Activated CD4-positive, CD25-positive, alpha-beta regulatory T cell treated with anti-CD3 and anti-CD28 coated beads, Interleukin-2, amount 50 U/mL, for 24 hours (primary cell): ENCODE measurements at regions not wholly inside any gene's neighbourhood (a gene's known extent, or its start where the extent isn't known, plus 50 kb on each side); places are given as distances from the start of the nearest gene placed in this dataset.

Experiments used
- ATAC-seq, 2 donors: fragments of 150-1000 bp; cut with Tn5 transposase; one replicate each; pipeline ENCODE4 v1.10.0; 2021; ENCODE audit warnings: mild to moderate bottlenecking in 1 of 2, moderate library complexity in 1 of 2

GRCh38 chr14:51479584-51480325 lies 172.0 kb upstream of the FRMD6 start:
- no peak for ATAC-seq

- ATAC-seq, result no peak
These were observed 170.1 kb upstream of the FRMD6 start for GRCh38 chr14:51481643-51482042.

- ATAC-seq, result no peak
These were observed 169.6 kb upstream of the FRMD6 start for GRCh38 chr14:51482102-51482501.

GRCh38 chr14:51484485-51484884 lies 167.2 kb upstream of the FRMD6 start:
- no peak for ATAC-seq

DNA sequence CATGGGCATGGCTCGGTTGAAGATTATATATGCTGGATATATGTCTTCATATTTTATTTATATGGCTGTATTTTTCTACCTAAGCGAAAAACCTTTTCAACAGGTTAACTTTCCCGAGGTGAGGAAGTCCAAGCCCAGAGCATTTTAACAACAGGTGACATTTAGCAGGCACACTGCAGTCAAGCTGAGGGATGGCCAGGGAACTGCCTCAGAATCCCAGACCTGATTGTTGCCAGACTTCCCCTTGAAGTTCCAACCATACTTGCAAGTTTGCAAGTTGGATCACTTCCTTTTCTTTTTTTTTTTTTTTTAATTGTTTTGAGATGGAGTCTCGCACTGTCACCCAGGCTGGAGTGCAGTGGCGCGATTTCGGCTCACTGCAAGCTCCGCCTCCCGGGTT lies 166.0 kb upstream of the FRMD6 start:
- ATAC-seq, result no peak

DNA sequence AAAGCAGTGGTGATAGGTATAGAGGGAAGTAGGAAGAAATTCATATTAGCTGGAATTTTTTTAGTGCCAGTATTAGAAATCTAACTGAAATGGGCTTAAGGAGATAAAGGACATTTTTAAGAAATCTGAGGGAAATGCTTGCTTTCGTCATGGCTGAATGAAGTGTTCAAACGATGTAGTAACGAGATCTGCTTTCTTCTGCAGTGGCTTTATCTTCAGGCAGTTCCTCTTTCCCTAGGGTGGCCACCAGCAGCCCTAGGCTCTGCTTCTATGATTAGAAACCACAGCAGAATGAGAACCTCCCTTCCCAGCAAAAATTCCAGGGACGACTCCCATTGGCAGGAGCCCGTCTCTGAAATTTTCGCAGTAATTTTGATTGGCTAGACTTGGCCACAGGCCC lies 163.9 kb upstream of the FRMD6 start:
- no peak for ATAC-seq

GRCh38 chr14:51488569-51489220 lies 163.0 kb upstream of the FRMD6 start:
- no peak for ATAC-seq

DNA sequence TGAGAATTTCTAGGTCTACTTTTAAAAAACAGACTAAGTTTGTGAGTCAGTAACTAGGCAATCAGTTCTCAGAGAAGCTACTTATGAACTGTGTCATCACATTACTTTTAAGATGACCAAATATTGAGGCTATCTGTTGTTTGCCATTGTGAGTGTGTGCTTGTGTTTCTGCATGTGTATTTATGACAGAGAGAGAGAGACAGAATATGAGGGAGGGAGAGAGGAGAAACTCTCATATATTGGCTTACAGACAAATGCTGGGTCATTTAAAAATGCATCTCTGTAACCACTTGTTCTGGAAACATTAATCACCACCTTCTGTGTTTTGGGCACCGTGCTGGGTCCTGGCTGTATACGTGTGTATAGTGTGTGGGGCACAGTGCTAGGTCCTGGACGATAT lies 161.5 kb upstream of the FRMD6 start:
- no peak for ATAC-seq

GRCh38 chr14:51491036-51491545 lies 160.6 kb upstream of the FRMD6 start:
- ATAC-seq, result no peak

DNA sequence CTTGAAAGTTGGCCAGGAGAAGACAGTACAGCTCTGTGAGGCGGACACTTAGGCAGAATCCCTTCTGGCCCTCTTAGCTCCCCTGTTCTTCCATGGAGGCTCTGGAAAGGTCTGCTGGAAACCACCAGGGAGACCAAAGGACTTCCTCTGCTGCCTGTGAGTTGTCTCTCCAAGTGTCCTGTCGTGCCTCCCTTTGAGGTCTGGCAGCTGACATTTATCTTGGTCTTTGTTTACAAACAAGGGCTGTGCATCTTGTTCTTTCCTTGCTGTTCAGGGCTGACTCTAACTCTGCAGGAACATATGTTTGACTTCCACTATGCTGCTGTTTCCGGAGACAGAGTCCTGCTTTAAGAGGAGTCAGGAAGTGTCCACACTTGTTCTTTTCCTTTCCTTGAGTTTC lies 159.9 kb upstream of the FRMD6 start:
- ATAC-seq, result no peak

DNA sequence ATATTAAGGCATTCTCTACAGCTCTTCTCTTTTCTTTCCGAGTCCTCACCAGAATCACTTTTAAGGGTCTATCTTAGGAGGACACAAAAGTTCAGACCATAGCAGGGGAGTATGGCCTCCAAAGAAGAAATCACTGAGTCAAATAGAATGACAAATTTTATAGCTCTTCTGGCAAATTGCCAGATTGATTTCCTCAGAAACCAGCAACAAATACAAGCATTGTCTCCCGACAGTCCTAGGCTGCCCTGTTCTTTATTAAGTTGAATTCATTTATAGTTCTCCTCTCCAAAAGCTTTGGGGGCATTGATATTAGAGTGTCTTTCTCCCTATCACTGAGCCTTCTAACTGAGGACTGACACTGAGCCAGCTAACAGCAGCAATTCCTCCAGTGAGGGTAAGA lies 156.4 kb upstream of the FRMD6 start:
- no peak for ATAC-seq

- no peak for ATAC-seq
These were observed 153.1 kb upstream of the FRMD6 start for GRCh38 chr14:51498411-51499227.

- ATAC-seq, result no peak
These were observed 150.9 kb upstream of the FRMD6 start for GRCh38 chr14:51500776-51501175.

- no peak for ATAC-seq
These were observed 150.0 kb upstream of the FRMD6 start for GRCh38 chr14:51501746-51502145.

- no peak for ATAC-seq
These were observed 147.0 kb upstream of the FRMD6 start for GRCh38 chr14:51504669-51505068.

GRCh38 chr14:51507511-51507905 lies 144.2 kb upstream of the FRMD6 start:
- ATAC-seq, result no peak

GRCh38 chr14:51507906-51508511 lies 143.7 kb upstream of the FRMD6 start:
- ATAC-seq, result no peak

DNA sequence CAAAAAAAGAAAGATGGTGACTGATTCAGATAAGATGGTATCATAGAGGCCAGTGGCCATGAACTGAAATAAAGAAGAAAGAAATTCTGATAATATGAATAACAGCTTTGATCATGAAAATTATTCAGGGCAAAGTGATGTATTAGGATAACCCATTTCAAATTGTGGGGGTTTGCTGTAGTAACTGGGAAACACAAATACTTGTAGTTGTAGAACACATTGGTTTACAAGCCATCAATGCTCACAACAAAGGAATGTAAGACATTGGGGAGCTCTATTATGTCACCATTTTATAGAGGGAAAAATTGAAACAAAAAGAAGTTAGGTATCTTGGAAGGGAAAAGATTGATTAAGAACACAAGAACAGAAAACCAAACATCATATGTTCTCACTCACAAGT lies 140.4 kb upstream of the FRMD6 start:
- ATAC-seq, result no peak

- ATAC-seq, result no peak
These were observed 139.4 kb upstream of the FRMD6 start for GRCh38 chr14:51512316-51512715.

DNA sequence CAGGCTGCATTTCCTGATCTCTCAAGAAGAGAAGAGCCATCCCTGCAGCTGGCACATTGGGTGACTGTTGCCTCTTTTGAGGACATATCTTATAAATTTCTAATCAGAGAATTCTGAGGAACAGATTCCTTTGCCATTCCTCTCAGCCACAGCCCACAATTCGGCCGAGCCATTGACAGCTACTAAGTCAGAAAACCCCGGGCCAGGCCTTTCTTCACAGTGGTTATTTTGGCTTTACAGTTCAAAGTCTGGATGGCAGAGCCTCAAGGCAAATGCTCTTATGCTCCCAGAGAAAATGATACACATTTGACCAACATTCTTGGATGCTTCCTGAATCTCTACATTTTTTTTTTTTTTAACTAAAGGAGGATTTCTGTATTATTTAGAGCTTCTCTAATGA lies 138.4 kb upstream of the FRMD6 start:
- no peak for ATAC-seq

DNA sequence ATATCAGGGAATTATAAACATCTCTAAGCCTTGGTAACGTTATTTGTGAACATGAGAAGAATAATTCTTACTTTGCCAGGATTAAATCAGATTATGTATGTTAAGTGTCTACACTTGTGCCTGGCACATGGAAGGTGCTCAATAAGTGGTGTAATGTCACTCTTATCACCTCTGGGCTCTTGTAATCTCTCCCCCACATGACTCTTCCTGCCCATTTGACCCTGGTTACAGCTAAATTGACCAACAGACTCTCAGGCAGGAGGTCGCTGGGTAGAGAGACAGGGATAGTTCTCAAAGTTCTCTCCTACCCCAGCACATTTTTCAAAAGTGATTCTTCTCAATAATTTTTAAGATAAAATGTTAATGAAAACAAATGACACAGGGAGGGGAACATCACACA lies 137.8 kb upstream of the FRMD6 start:
- ATAC-seq, result no peak

GRCh38 chr14:51515611-51516010 lies 136.1 kb upstream of the FRMD6 start:
- ATAC-seq, result no peak

DNA sequence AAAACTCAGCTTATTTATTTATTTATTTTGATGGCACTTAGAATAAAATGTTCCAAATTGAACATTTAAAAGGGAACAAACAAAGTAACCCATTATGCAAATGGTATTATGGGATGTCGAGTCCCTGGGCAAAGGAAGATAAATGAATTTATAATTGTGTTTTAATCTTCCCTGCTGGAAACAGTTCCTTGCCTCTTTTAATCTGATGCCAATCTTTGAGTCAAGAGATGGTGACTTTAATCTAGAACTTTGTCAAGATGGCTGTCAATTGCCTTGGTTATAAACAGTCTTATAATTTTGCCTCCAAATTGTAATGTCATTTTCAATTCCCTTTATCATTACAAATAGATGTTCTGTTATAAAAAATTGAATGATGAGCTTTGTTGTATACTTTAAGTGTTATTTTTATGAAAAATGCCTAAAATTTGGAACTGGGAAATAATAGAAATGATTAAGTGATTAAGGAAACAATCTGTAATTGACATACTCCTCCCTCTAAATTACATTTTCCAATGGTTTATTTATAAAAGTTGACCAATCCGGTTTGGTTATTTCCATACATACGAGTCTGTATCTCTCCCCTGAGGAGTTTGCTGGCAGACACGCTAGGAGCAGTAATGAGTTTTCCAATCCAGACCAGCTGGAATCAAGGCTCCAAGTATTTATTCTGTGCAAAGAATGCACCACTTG lies 134.9 kb upstream of the FRMD6 start:
- ATAC-seq, result no peak
